Heart left ventricle (tissue), 13 donors: ENCODE measurements at regions not wholly inside any gene's neighbourhood (a gene's known extent, or its start where the extent isn't known, plus 50 kb on each side); places are given as distances from the start of the nearest gene placed in this dataset.

ENCODE experiments used
- CTCF ChIP-seq, 12 donors: fragments of 200-600 bp; sonication (generic) in 4 of 12; IDR thresholded peaks; one replicate each; pipeline versions ENCODE4 v1.5.0 to v1.8.0; 2018 to 2022; ENCODE audit warnings: antibody characterized with exemption in 12 of 12, mild to moderate bottlenecking in 5 of 12
- POLR2A ChIP-seq, 2 donors: fragments of 450-650 bp; IDR thresholded peaks; one replicate each; pipeline ENCODE4 v1.6.1; 2017; ENCODE audit warnings: antibody characterized with exemption in 2 of 2, mild to moderate bottlenecking in 2 of 2, moderate library complexity in 2 of 2
- donor health status: ischemic (EF 13 %, LVEDD 7.1; RV severe dilation, severe dysfunction).
- donor health status: DM: no; HTN: yes; CAD: no.
- donor health status: DM: no; HTN: no; CAD: no.
- donor health status: ischemic (EF 25% LVEDD 6.9; RV normal size, moderate dysfunction).
- donor health status: ischemic (EF 25% LVEDD 5.7; RV mildly dilated, moderate dysfunction).
- donor health status: ischemic (EF 35%, LVEDD 5.7; RV mildly dilated, moderate dysfunction).
- donor health status: nonischemic (EF 11% LVEDD 7.7; RV severe dilation, severe dysfunction).
- donor health status: DM: yes; HTN: yes; CAD: no.
- donor health status: PGD.
- donor health status: ischemic (EF 29% LVEDD 5.4; RV normal size, mild dysfunction).
- donor health status: nonischemic (EF 23%, LVEDD 6.1; RV moderate dilation, normal function).

- TF ChIP-seq CTCF (IDR thresholded peaks at IDR 0.05) (no peak), POLR2A (IDR thresholded peaks at IDR 0.05) (no peak)
These were observed 962.7 kb downstream of the GRIK2 start for GRCh38 chr6:102356170-102356569.
